ENCODE measurements at regions not wholly inside any gene's neighbourhood (a gene's known extent, or its start where the extent isn't known, plus 50 kb on each side); places are given as distances from the start of the nearest gene placed in this dataset.
"Not testable (repeated sequence)": the region's sequence is repeated elsewhere in the genome, so short reads cannot be mapped to it uniquely, and the experiment has no call there.

GRCh38 chr3:177249203-177249602 is 51.9 kb upstream of the TBL1XR1 start:
- DNase-seq (ENCODE audit: low read depth in 2 of 2, low spot score in 1 of 2): no peak

- DNase-seq (ENCODE audit: low read depth in 2 of 2, low spot score in 1 of 2): no peak
These were observed 52.9 kb upstream of the TBL1XR1 start for GRCh38 chr3:177250151-177250550.

GRCh38 chr3:177251755-177252154 is 54.5 kb upstream of the TBL1XR1 start:
- DNase-seq (ENCODE audit: low read depth in 2 of 2, low spot score in 1 of 2): no peak

GRCh38 chr3:177257006-177257405 is 59.7 kb upstream of the TBL1XR1 start:
- DNase-seq (ENCODE audit: low read depth in 2 of 2, low spot score in 1 of 2): no peak

GRCh38 chr3:177257625-177258024 is 60.3 kb upstream of the TBL1XR1 start:
- DNase-seq (ENCODE audit: low read depth in 2 of 2, low spot score in 1 of 2): no peak

- DNase-seq (ENCODE audit: low read depth in 2 of 2, low spot score in 1 of 2): no peak
These were observed 65.1 kb upstream of the TBL1XR1 start for GRCh38 chr3:177262396-177262795.

GRCh38 chr3:177263615-177264368 is 66.5 kb upstream of the TBL1XR1 start:
- DNase-seq (ENCODE audit: low read depth in 2 of 2, low spot score in 1 of 2): no peak

GRCh38 chr3:177271811-177272501 is 74.7 kb upstream of the TBL1XR1 start:
- DNase-seq (ENCODE audit: low read depth in 2 of 2, low spot score in 1 of 2): not testable (repeated sequence)

GRCh38 chr3:177278016-177278415 is 80.7 kb upstream of the TBL1XR1 start:
- no peak for DNase-seq (ENCODE audit: low read depth in 2 of 2, low spot score in 1 of 2)

GRCh38 chr3:177279118-177279815 is 82.0 kb upstream of the TBL1XR1 start:
- no peak for DNase-seq (ENCODE audit: low read depth in 2 of 2, low spot score in 1 of 2)

GRCh38 chr3:177281292-177282118 is 84.2 kb upstream of the TBL1XR1 start:
- no peak for DNase-seq (ENCODE audit: low read depth in 2 of 2, low spot score in 1 of 2)

- no peak for DNase-seq (ENCODE audit: low read depth in 2 of 2, low spot score in 1 of 2)
These were observed 84.9 kb upstream of the TBL1XR1 start for GRCh38 chr3:177282119-177282655.

- DNase-seq (ENCODE audit: low read depth in 2 of 2, low spot score in 1 of 2): no peak
These were observed 86.7 kb upstream of the TBL1XR1 start for GRCh38 chr3:177283983-177284382.

GRCh38 chr3:177284383-177284881 is 87.2 kb upstream of the TBL1XR1 start:
- no peak for DNase-seq (ENCODE audit: low read depth in 2 of 2, low spot score in 1 of 2)

- DNase-seq (ENCODE audit: low read depth in 2 of 2, low spot score in 1 of 2): no peak
These were observed 88.8 kb upstream of the TBL1XR1 start for GRCh38 chr3:177286034-177286433.

- no peak for DNase-seq (ENCODE audit: low read depth in 2 of 2, low spot score in 1 of 2)
These were observed 89.9 kb upstream of the TBL1XR1 start for GRCh38 chr3:177287231-177287630.

- DNase-seq (ENCODE audit: low read depth in 2 of 2, low spot score in 1 of 2): no peak
These were observed 93.4 kb upstream of the TBL1XR1 start for GRCh38 chr3:177290633-177291032.

- DNase-seq (ENCODE audit: low read depth in 2 of 2, low spot score in 1 of 2): no peak
These were observed 96.9 kb upstream of the TBL1XR1 start for GRCh38 chr3:177294221-177294620.

GRCh38 chr3:177295116-177295515 is 97.8 kb upstream of the TBL1XR1 start:
- no peak for DNase-seq (ENCODE audit: low read depth in 2 of 2, low spot score in 1 of 2)

GRCh38 chr3:177299250-177299649 is 102.0 kb upstream of the TBL1XR1 start:
- no peak for DNase-seq (ENCODE audit: low read depth in 2 of 2, low spot score in 1 of 2)
